HG03159 (cell line): ENCODE measurements at regions not wholly inside any gene's neighbourhood (a gene's known extent, or its start where the extent isn't known, plus 50 kb on each side); places are given as distances from the start of the nearest gene placed in this dataset.
"Not testable (repeated sequence)": the region's sequence is repeated elsewhere in the genome, so short reads cannot be mapped to it uniquely, and the experiment has no call there.

Experiments used
- ATAC-seq: cut with Tn5 transposase; IDR thresholded peaks from one replicate; pipeline ENCODE4 v1.9.1; 2021; ENCODE audit warnings: mild to moderate bottlenecking, moderate library complexity; ENCODE audit not compliant: unreplicated experiment

- no peak for ATAC-seq
These were observed 614.6 kb upstream of the SPRY2 start for GRCh38 chr13:80955501-80955900.

GRCh38 chr13:80952158-80952557 lies 611.2 kb upstream of the SPRY2 start:
- no peak for ATAC-seq

GRCh38 chr13:80946008-80946802 lies 605.3 kb upstream of the SPRY2 start:
- no peak for ATAC-seq

DNA sequence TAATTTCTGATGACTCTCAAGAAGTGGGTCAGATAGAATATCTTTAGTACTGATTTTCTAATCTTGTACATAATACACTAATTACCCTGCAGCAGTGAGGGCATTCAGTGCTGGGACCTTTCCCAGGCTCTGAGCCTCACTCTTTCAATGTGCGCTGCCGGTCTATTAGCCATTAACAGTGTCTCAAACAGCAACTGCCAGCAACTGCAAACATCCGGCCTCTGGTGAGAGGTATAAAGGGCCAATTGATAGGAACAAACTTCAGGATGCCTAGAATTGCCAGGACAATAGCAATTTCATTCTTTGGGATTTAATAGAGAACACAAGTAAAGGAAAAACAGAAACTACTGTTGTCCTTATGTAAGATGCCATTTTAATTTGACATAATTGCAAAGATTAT lies 604.4 kb upstream of the SPRY2 start:
- no peak for ATAC-seq

- no peak for ATAC-seq
These were observed 598.7 kb upstream of the SPRY2 start for GRCh38 chr13:80939581-80939980.

DNA sequence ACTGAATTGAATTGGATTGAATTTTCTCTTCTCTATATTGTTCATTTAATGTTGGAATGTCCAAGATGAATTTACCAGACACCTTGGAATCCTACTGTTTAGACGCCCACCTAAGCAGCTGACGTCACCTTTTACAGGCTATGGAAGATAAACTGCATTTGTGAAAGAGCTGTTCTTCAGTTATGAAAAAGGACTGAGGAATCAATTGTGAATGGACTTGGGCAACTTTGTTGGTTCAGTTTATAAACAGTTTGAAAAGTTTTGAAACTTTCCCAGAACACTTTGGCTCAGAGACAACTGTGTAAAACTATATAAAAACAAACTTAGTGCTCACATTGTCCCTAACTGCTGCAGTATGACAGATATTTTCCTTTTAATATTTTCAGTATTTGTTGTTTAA lies 590.8 kb upstream of the SPRY2 start:
- no peak for ATAC-seq

- ATAC-seq, result no peak
These were observed 590.2 kb upstream of the SPRY2 start for GRCh38 chr13:80931118-80931517.

DNA sequence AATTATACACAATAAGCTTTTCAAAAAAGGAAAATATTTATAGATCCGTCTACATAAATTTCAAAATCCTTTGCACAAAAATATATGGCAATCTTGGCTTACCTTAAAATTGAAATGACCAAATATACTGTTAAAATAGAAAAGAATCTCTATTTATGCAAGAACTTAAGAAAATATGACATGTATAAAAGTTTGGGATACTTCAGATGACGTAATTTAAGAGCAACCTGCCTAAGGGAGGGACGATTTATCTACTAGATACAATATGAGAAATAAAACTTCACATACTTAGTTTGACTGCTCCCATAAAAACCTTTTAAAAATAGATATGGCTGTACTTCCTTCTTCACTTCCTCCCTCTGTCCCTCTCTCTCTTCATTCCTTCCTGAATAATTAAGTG lies 587.3 kb upstream of the SPRY2 start:
- ATAC-seq, result no peak

- ATAC-seq, result not testable (repeated sequence)
These were observed 585.1 kb upstream of the SPRY2 start for GRCh38 chr13:80926024-80926423.

- no peak for ATAC-seq
These were observed 583.7 kb upstream of the SPRY2 start for GRCh38 chr13:80924596-80924995.

- ATAC-seq, result no peak
These were observed 583.0 kb upstream of the SPRY2 start for GRCh38 chr13:80923907-80924306.

DNA sequence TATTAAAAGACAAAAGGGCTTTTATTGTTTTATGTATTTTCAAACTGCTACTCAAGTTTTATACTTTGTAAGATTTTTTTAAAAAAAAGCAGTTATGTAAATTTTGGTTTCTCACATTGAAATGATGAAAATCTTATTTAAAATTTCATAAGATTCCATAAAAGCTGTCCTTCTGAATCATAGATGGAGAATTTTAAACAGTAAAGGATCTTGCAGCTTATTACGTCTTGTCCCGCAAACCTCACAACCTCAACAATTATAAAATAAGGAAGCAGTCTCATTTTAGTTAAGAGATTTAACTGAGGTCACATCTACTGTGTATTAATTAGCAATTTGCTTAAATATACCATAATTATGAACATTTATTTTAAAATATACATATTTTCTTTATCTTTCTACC lies 581.0 kb upstream of the SPRY2 start:
- ATAC-seq, result no peak

GRCh38 chr13:80921541-80921940 lies 580.6 kb upstream of the SPRY2 start:
- no peak for ATAC-seq

DNA sequence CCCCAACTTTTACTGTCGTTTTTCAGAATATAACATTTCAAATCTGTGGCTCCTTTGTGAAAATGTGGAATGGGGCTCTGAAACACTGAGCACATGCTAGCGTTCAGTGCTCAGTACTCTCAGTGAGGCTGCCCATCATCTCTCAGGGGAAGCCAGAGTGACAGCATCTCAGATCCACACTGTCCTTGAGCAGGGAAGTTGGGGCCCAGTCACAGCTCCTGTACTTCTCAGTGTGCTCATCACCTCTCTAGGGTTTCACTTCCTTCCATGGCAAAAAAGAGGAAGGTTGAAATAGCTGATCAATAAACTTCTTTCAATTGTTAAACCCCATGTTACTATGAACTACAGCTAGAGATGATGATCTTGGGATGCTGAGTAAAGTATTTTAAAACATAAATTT lies 565.9 kb upstream of the SPRY2 start:
- ATAC-seq, result no peak

DNA sequence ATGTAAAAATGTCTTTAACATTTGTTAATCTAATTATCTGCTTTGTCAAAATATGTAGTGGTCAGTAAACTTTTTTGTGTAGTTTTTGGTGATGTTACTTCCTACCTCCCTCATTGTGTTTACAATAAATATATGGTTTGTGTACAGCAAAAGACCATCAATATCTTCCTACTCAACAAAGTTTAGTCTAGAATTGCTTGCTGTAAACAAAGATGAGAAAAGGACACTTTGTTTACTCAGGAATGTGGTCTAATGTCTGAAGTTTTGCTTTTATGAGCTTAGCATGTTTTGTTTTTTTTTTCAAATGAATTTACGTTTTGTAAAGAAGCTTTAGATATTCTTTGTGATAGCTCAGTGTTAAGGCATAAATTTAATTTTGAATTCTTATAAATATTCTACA lies 563.5 kb upstream of the SPRY2 start:
- ATAC-seq, result no peak

DNA sequence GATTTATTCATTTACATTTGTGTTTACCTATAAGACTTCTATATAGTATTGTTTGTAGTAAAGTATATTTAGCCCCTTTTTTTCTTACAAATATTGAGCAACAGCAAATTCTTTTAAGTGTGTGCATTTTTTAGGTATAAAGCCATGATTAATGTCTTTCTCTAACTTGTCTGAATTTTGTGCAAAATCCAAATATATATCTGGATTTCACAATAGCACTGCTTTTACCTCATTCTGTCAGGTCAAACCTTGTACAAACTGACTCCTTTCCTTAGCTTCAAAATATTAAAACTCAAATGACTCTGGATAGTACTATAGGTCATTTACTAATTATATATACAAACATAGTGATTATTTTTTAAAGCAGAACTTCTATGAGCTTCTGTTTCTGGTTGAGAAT lies 563.0 kb upstream of the SPRY2 start:
- ATAC-seq, result no peak

- ATAC-seq, result no peak
These were observed 560.6 kb upstream of the SPRY2 start for GRCh38 chr13:80901530-80901929.

DNA sequence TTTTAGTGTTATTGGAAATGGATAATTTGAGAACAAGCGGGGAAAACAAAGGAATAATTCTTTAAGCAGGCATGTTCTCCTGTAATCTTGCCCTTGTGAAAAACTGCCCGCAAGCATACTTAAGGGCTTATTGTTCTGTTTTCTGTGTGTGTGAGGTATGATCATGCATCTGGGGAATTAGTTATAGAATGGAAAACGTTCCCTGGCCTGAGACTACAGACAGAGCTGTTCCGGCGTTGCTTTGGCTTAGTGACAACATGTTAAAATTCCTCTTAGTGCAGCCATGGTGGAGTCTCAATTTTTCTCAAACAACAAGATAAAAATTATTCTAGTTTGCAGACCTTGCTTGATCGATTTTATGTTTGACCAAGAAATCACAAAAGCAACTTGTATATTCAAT lies 560.2 kb upstream of the SPRY2 start:
- ATAC-seq, result no peak

GRCh38 chr13:80900561-80900960 lies 559.6 kb upstream of the SPRY2 start:
- ATAC-seq, result no peak

DNA sequence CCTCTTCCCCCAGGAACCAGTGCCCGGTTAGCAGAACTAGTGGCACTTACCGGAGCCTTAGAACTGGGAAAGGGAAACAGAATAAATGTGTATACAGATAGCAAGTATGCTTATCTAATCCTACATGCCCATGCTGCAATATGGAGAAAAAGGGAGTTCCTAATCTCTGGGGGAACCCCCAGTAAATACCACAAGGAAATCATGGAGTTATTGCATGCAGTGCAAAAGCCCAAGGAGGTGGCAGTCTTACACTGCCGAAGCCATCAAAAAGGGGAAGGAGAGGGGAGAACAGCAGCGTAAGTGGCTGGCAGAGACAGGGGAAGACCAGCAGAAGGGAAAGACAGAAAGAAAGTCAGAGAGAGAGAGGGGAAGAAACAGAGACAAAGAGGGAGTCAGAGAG lies 556.7 kb upstream of the SPRY2 start:
- not testable (repeated sequence) for ATAC-seq

- ATAC-seq, result no peak
These were observed 554.0 kb upstream of the SPRY2 start for GRCh38 chr13:80894917-80895316.

GRCh38 chr13:80889829-80890228 lies 548.9 kb upstream of the SPRY2 start:
- no peak for ATAC-seq

DNA sequence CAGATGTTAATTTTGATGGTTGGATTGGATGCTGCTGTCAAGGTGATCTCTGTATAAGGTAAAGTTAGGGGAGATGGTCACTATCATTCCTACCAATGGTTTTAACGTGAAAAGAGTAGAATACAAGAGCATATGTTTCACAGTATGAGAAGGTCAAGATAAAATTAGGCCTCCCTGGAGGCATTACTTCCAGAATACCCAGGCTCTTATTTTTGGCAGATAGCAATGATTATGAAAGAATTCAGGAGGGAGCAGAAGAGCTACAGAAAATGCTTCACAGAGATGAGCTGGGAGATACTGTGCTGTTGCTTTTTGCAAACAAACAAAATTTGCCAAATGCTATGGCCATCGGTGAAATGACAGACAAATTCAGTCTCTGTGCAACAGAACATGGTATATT lies 547.5 kb upstream of the SPRY2 start:
- ATAC-seq, result no peak
